HUES64 (cell line): ENCODE measurements at regions not wholly inside any gene's neighbourhood (a gene's known extent, or its start where the extent isn't known, plus 50 kb on each side); places are given as distances from the start of the nearest gene placed in this dataset.

Experiments
- H3K27ac ChIP-seq: 2 replicates; pipeline ENCODE4 v1.7.0; 2013; ENCODE audit warnings: low read depth, low read length, inconsistent platforms
- H3K27me3 ChIP-seq: 2 replicates; pipeline ENCODE4 v1.6.1; 2013; ENCODE audit warnings: mild to moderate bottlenecking, low read length; ENCODE audit not compliant: insufficient read depth
- H3K36me3 ChIP-seq: 2 replicates; pipeline ENCODE4 v1.6.1; 2013; ENCODE audit warnings: mild to moderate bottlenecking, low read length; ENCODE audit not compliant: insufficient read depth
- H3K4me1 ChIP-seq: 2 replicates; pipeline ENCODE4 v1.6.1; 2013; ENCODE audit warnings: mild to moderate bottlenecking, low read length, moderate library complexity; ENCODE audit not compliant: insufficient read depth
- H3K4me3 ChIP-seq: 2 replicates; pipeline ENCODE4 v1.5.1; 2013; ENCODE audit warnings: mild to moderate bottlenecking, low read length, moderate library complexity
- H3K9ac ChIP-seq: 2 replicates; pipeline ENCODE4 v1.6.1; 2013; ENCODE audit warnings: mild to moderate bottlenecking, low read depth, low read length
- H3K9me3 ChIP-seq: 2 replicates; pipeline ENCODE4 v1.6.1; 2013; ENCODE audit warnings: low read depth, low read length; ENCODE audit not compliant: insufficient read depth
- WGBS: fragments of 150-250, 120-280 bp; methylation state at CpG from one replicate; pipeline ENCODE4 v1.1.7; 2013; ENCODE audit warnings: missing lambda C conversion rate; 5-methylcytosine and 5-hydroxymethylcytosine counted together

DNA sequence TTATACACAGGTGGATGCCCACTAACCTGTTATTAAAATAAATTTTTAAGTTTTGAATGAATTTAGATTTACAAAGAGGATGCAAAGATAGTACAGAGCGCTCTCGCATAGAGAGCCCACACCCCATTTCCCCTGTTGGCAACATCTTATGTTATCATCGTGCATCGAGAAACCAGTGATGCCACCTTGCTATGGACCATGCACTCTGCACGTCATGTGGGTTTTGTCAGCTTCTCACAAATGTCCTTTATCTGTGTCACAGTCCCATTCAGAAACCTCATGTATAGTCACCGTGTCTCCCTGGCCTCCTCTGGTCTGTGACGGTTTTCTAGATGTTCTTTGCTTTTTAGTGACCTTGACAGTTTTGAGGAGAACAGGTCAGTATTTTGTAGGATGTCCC is 60.0 kb downstream of the ING1 start:
- Histone ChIP-seq H3K9ac (no peak overlapping the region), H3K27ac (no peak overlapping the region), H3K4me3 (no peak overlapping the region), H3K36me3 (no peaks in the 10 kb centered on the region), H3K9me3 (no peaks in the 10 kb centered on the region), H3K27me3 (no peaks in the 10 kb centered on the region), H3K4me1 (no peaks in the 10 kb centered on the region)
- WGBS: 93% methylated on average over 7 of the region's 7 CpGs

DNA sequence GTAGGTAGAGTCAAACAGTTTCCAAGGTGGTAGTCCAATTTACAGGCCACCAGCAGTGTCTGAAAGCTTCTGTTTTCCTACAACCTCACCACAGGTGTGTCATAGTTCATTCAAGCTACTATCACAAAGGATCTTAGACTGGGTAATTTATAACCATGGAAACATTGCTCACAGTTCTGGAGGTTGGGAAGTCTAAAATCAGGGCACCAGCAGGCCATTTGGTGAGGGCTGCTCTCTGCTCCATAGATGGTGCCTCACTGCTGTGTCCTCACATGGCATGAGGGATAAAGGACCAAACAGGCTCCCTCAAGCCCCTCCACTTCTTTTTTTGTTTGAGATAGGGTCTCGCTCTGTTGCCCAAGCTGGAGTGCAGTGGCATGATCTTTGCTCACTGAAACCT is 60.6 kb downstream of the ING1 start:
- H3K27me3 ChIP-seq: no peaks in the 10 kb centered on the region
- H3K4me1 ChIP-seq: no peaks in the 10 kb centered on the region
- H3K4me3 ChIP-seq: no peak overlapping the region
- no peak overlapping the region for H3K27ac ChIP-seq
- H3K9me3 ChIP-seq: no peaks in the 10 kb centered on the region
- no peaks in the 10 kb centered on the region for H3K36me3 ChIP-seq
- 95% methylated on average over 1 of the region's 1 CpG for WGBS
- H3K9ac ChIP-seq: no peak overlapping the region

DNA sequence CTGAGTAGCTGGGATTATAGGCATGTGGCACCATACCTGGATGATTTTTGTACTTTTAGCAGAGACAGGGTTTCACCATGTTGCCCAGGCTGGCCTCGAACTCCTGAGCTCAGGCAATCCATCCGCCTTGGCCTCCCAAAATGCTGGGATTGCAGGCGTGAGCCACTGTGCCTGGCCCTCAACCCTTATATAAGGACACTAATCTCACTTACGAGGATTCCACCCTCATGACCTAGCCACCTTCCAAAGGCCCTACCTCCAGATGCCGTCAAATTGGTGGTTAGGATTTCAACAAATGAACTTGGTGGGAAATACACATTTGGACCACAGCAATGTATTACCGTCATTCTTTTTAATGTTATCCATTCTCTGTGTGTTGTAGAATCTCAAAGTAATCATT is 61.0 kb downstream of the ING1 start:
- no peak overlapping the region for H3K27ac ChIP-seq
- no peak overlapping the region for H3K4me3 ChIP-seq
- H3K9ac ChIP-seq: no peak overlapping the region
- WGBS: 88% methylated on average over 4 of the region's 6 CpGs
- H3K36me3 ChIP-seq: no peaks in the 10 kb centered on the region
- no peaks in the 10 kb centered on the region for H3K9me3 ChIP-seq
- H3K27me3 ChIP-seq: no peaks in the 10 kb centered on the region
- H3K4me1 ChIP-seq: no peaks in the 10 kb centered on the region

DNA sequence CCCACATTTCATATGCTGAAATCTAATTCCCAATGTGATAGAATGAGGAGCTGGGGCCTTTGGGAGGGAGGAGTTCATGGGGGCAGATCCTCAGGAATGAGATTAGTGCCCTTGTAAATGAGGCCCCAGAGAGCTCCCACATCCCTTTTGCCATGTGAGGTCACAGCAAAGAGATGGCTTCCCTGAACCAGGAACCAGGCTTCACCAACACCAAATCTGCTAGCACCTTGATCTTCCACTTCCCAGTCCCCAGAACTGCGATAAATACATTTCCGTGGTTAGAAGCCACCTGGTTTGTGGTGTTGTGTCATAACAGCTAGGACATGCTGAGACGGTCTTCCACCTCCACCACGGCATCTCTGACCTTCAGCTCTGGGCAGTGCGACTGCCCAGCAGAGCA is 62.1 kb downstream of the ING1 start:
- Histone ChIP-seq H3K9me3 (no peaks in the 10 kb centered on the region), H3K36me3 (no peaks in the 10 kb centered on the region), H3K27me3 (no peaks in the 10 kb centered on the region), H3K4me1 (no peaks in the 10 kb centered on the region), H3K9ac (no peak overlapping the region), H3K27ac (no peak overlapping the region), H3K4me3 (no peak overlapping the region)
- 96% methylated on average over 5 of the region's 5 CpGs for WGBS

DNA sequence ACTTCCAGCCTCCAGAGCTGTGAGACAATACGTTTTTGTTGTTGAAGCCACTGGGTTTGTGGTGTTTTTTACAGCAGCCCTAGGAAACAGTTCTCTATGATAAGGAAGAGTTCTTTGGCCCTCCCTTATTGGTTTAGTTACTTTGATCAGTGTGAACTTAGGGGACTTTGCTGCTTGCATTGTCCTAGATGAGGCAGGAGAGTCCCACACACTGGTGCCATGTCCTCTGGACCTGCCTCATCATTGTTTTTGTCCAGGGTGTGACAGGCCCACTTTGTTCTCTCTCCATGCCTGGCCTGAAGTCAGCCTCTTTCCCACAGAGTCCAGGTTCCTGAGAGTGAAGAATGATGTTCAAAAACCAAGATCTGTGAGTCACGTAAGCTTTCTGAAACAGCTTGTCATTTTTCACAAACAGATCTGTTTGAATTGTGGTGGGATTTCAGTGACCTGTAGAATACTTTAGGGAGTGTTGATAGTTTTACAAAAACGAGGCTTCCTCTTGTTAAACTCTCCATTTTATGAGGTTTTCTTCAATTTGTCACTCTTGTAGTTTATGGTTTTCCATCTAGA is 63.8 kb downstream of the ING1 start:
- Histone ChIP-seq H3K27ac (no peak overlapping the region), H3K4me1 (no peaks in the 10 kb centered on the region), H3K4me3 (no peak overlapping the region), H3K9ac (no peak overlapping the region), H3K36me3 (no peaks in the 10 kb centered on the region), H3K27me3 (no peaks in the 10 kb centered on the region), H3K9me3 (peaks cover 13% of the 10 kb centered on the region)
- WGBS: 88% methylated on average over 3 of the region's 3 CpGs

DNA sequence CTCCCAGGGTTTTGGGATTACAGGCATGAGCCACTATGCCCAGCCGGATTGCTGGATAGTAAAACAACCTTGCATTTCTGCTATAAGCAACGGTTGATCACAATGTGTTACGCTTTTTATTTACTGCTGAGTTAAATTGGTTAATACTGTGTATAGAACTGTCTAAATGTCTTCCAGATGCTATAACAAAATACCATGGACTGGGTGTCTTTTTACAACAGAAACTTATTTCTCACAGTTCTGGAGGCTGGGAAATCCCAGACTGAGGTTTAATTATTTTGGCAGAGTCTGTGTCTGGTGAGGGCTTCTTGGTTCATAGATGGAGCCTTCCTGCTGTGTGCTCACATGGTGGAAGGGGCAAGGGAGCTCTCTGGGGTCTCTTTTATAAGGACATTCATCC is 65.5 kb downstream of the ING1 start:
- Histone ChIP-seq H3K9me3 (peaks cover 17% of the 10 kb centered on the region), H3K36me3 (no peaks in the 10 kb centered on the region), H3K27ac (no peak overlapping the region), H3K27me3 (no peaks in the 10 kb centered on the region), H3K9ac (no peak overlapping the region), H3K4me1 (no peaks in the 10 kb centered on the region), H3K4me3 (no peak overlapping the region)
- WGBS: 95% methylated on average over 3 of the region's 3 CpGs

DNA sequence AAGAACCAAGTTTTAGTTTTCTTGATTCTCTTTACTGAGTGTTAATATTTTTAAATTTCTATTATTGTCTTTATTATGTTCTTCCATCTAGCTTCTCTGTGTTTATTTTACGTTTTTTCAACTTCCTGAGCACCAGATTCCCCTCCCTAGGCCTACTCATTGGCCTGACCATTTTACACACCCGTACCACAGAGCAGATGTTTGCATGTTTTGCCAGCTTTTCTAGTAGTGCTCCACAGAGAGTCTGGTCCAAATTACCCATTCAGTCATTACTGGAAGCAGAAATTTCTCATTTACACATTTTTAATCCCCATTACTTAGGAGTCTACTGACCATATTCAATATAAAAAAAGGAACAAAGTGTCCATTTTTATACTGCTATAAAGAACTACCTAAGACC is 66.9 kb downstream of the ING1 start:
- Histone ChIP-seq H3K36me3 (no peaks in the 10 kb centered on the region), H3K27me3 (no peaks in the 10 kb centered on the region), H3K9ac (no peak overlapping the region), H3K4me1 (no peaks in the 10 kb centered on the region), H3K27ac (no peak overlapping the region), H3K9me3 (peaks cover 17% of the 10 kb centered on the region), H3K4me3 (no peak overlapping the region)
- 88% methylated on average over 2 of the region's 2 CpGs for WGBS

DNA sequence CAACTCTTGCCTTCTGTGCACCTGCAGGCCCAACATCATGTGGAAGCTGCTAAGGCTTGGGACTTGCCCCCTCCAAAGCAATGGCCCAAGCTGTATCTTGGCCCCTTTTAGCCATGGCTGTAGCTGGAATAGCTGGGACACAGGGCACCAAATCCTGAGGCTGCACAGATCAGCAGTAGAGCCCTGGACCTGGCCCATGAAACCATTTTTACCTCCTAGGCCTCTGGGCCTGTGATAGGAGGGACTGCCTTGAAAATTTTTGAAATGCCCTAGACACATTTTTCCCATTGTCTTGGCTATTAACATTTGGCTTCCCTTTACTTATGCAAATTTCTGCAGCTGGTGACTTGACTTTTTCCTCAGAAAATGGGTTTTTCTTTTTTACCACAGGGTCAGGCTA is 68.7 kb downstream of the ING1 start:
- H3K27me3 ChIP-seq: no peaks in the 10 kb centered on the region
- H3K9me3 ChIP-seq: peaks cover 17% of the 10 kb centered on the region
- no peak overlapping the region for H3K9ac ChIP-seq
- H3K27ac ChIP-seq: no peak overlapping the region
- H3K4me1 ChIP-seq: no peaks in the 10 kb centered on the region
- no peak overlapping the region for H3K4me3 ChIP-seq
- no peaks in the 10 kb centered on the region for H3K36me3 ChIP-seq

DNA sequence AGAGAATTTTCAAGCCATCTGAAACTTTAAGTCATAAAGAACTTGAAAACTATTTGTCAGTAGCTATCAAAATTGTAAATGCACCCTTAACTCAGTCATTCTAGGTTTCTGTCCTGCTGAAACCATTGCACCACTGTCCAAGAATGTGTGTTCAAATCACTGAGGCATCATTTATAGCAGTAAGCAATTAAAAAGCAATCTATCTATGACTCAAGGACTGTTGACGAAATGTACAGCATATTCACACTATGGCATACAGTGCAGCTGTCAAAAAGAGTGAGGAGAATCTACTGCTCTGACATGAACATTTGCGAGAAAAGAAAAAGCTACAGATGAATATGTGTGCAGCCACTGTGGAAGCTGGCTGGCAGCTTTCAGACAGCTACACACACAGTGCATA is 71.2 kb downstream of the ING1 start:
- H3K9ac ChIP-seq: no peak overlapping the region
- H3K4me3 ChIP-seq: no peak overlapping the region
- 91% methylated on average over 2 of the region's 2 CpGs for WGBS
- H3K27me3 ChIP-seq: no peaks in the 10 kb centered on the region
- H3K36me3 ChIP-seq: no peaks in the 10 kb centered on the region
- no peak overlapping the region for H3K27ac ChIP-seq
- H3K4me1 ChIP-seq: no peaks in the 10 kb centered on the region
- peaks cover 17% of the 10 kb centered on the region for H3K9me3 ChIP-seq

DNA sequence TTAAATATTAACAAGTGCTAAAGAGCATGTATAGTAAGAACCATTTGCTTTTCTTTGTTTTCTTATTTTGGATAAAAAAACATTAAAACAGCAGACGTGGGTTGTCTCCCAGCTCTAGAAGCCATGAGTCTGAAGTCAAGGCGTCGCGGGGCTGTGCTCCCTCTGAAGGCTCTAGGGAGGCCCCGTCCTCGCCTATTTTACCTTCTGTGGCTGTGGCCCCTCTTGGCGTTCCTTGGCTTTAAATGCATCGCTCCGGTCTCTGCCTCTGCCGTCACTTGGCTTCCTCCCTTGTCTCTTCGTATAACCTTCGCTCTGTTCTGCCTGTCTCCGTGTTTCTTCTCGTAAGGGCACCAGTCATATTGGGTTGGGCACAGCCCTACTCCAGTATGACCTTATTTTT is 75.3 kb downstream of the ING1 start:
- no peaks in the 10 kb centered on the region for H3K4me1 ChIP-seq
- H3K9me3 ChIP-seq: peaks cover 22% of the 10 kb centered on the region
- H3K9ac ChIP-seq: no peak overlapping the region
- 93% methylated on average over 14 of the region's 14 CpGs for WGBS
- no peaks in the 10 kb centered on the region for H3K27me3 ChIP-seq
- H3K4me3 ChIP-seq: no peak overlapping the region
- H3K36me3 ChIP-seq: no peaks in the 10 kb centered on the region
- no peak overlapping the region for H3K27ac ChIP-seq

DNA sequence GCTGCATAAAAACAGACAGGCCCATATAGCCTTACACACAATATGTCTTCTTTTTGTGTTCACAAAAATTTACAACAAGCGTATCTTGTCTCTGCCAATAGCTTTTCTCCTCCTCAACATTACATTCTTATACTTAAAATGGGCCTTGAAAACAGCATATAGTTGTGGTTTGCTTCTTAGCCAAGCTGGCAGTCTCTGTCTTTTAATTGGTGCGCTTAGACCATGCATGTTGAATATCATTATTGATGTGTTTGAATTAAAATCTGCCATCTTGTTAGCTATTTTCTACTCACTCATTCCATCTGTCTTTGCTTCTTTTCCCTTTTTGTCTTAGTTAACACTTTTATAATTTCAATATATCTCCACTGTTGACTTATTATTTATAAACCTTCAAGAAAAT is 76.4 kb downstream of the ING1 start:
- 96% methylated on average over 2 of the region's 2 CpGs for WGBS

DNA sequence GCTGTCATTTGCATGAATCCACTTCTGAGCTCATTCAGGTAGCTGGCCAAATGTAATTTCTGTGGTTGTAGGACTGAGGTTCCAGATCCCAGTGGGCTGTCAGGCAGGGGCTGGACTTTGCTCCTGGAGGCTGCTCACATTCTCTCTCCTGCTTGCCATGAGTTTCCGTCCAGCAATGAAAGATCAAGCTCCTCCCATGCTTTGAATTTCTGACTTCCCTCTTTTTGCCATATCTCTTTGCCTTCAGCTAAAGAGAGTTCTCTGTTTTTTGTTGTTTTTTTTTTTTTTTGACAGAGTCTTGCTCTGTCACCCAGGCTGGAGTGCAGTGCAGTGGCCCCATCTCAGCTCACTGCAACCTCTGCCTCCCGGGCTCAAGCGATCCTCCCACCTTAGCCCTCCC is 76.9 kb downstream of the ING1 start:
- 0 out of 2 replicates have a peak, but pooled peaks cover 2% of the 10 kb centered on the region for H3K4me1 ChIP-seq
- no peaks in the 10 kb centered on the region; the same call in 1 of the 2 replicates for H3K27me3 ChIP-seq
- H3K9me3 ChIP-seq: peaks cover 22% of the 10 kb centered on the region
- no peak overlapping the region for H3K4me3 ChIP-seq
- H3K36me3 ChIP-seq: no peaks in the 10 kb centered on the region
- H3K9ac ChIP-seq: no peak overlapping the region
- no peak overlapping the region for H3K27ac ChIP-seq
- WGBS: 92% methylated on average over 3 of the region's 3 CpGs

More for the DNA sequence above, 76.4 kb downstream of the ING1 start:
- Histone ChIP-seq H3K27me3 (no peaks in the 10 kb centered on the region), H3K4me1 (0 out of 2 replicates have a peak, but pooled peaks cover under 1% of the 10 kb centered on the region), H3K36me3 (no peaks in the 10 kb centered on the region), H3K9ac (no peak overlapping the region), H3K4me3 (no peak overlapping the region), H3K27ac (no peak overlapping the region), H3K9me3 (peaks cover 22% of the 10 kb centered on the region)
